ENCODE measurements at regions not wholly inside any gene's neighbourhood (a gene's known extent, or its start where the extent isn't known, plus 50 kb on each side); places are given as distances from the start of the nearest gene placed in this dataset.

DNA sequence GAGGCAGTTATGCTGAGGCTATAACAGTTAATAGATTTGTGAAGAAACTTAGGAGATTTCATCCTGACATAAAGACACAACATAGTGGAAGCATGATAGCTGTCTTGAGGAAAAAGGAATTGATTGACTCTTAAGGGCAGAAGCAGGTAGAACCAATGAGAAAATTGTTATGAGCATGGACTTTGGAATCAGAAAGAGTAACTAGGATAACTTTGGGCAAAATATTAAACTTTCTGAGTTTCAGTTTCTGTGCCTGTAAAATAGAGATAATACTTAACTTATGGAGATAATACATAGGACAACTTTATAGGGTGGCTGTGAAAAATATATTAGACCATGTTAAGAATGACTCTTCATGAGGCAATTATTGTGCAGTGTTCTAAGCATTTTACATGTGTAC is 696.5 kb downstream of the CDH11 start:
- H3K4me3 Mint-ChIP-seq = no peak overlapping the region
- no peaks in the 10 kb centered on the region for H3K27me3 Mint-ChIP-seq (ENCODE audit: low read depth)
- intact Hi-C loops (cut with micrococcal nuclease) = no loop called here
- no peak for DNase-seq
- H3K36me3 Mint-ChIP-seq (ENCODE audit: low read depth) = no peaks in the 10 kb centered on the region
- no peaks in the 10 kb centered on the region for H3K4me1 Mint-ChIP-seq (ENCODE audit: low read depth)
- CTCF ChIA-PET = no interaction called here
- H3K27ac Mint-ChIP-seq = no peak overlapping the region
- peaks cover 14% of the 10 kb centered on the region for H3K9me3 Mint-ChIP-seq

GRCh38 chr16:64422259-64422658 is 699.6 kb downstream of the CDH11 start:
- CTCF ChIA-PET = no interaction called here

GRCh38 chr16:64421515-64421914 is 700.3 kb downstream of the CDH11 start:
- DNase-seq = no peak
- H3K27ac Mint-ChIP-seq = no peak overlapping the region
- no peaks in the 10 kb centered on the region for H3K36me3 Mint-ChIP-seq (ENCODE audit: low read depth)
- H3K4me3 Mint-ChIP-seq = no peak overlapping the region
- H3K9me3 Mint-ChIP-seq = peaks cover 17% of the 10 kb centered on the region
- H3K4me1 Mint-ChIP-seq (ENCODE audit: low read depth) = no peaks in the 10 kb centered on the region
- intact Hi-C loops (cut with micrococcal nuclease) = no loop called here
- CTCF ChIA-PET = no interaction called here
- no peaks in the 10 kb centered on the region for H3K27me3 Mint-ChIP-seq (ENCODE audit: low read depth)

More at GRCh38 chr16:64422259-64422658, 699.6 kb downstream of the CDH11 start:
- no peak overlapping the region for H3K4me3 Mint-ChIP-seq
- peaks cover 16% of the 10 kb centered on the region for H3K9me3 Mint-ChIP-seq
- no peaks in the 10 kb centered on the region for H3K36me3 Mint-ChIP-seq (ENCODE audit: low read depth)
- no peak overlapping the region for H3K27ac Mint-ChIP-seq
- intact Hi-C loops (cut with micrococcal nuclease) = no loop called here
- DNase-seq = no peak
- H3K4me1 Mint-ChIP-seq (ENCODE audit: low read depth) = no peaks in the 10 kb centered on the region
- H3K27me3 Mint-ChIP-seq (ENCODE audit: low read depth) = no peaks in the 10 kb centered on the region

DNA sequence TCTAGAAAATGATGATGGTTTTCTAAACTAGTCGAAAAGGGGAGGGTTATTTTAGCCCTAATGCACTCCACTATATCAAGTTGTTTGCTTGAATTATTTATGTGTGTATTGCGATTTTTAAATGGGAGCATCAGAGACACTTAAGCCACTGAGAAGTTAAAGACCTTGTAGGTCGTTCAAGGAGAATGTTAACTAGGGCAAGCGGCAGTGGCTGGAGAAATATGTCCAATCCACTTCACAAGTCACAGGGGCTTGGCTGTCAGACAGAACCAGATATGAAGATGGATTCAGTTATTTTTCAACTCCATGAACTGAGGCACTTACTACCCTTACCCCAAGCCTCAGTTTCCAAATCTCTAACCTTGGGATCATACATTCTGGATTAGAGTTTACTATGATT is 702.0 kb downstream of the CDH11 start:
- Mint-ChIP-seq H3K27ac (no peak overlapping the region), H3K27me3 (ENCODE audit: low read depth) (no peaks in the 10 kb centered on the region), H3K4me1 (ENCODE audit: low read depth) (no peaks in the 10 kb centered on the region), H3K36me3 (ENCODE audit: low read depth) (no peaks in the 10 kb centered on the region), H3K9me3 (peaks cover 17% of the 10 kb centered on the region), H3K4me3 (no peak overlapping the region)
- DNase-seq = no peak
- CTCF ChIA-PET = no interaction called here
- intact Hi-C loops (cut with micrococcal nuclease) = no loop called here

- H3K4me3 Mint-ChIP-seq = no peak overlapping the region
- CTCF ChIA-PET = no interaction called here
- H3K27me3 Mint-ChIP-seq (ENCODE audit: low read depth) = no peaks in the 10 kb centered on the region
- peaks cover 20% of the 10 kb centered on the region for H3K9me3 Mint-ChIP-seq
- no peak for DNase-seq
- intact Hi-C loops (cut with micrococcal nuclease) = no loop called here
- no peak overlapping the region for H3K27ac Mint-ChIP-seq
- no peaks in the 10 kb centered on the region for H3K36me3 Mint-ChIP-seq (ENCODE audit: low read depth)
- no peaks in the 10 kb centered on the region for H3K4me1 Mint-ChIP-seq (ENCODE audit: low read depth)
Measured at GRCh38 chr16:64417711-64418227, 704.1 kb downstream of the CDH11 start.

DNA sequence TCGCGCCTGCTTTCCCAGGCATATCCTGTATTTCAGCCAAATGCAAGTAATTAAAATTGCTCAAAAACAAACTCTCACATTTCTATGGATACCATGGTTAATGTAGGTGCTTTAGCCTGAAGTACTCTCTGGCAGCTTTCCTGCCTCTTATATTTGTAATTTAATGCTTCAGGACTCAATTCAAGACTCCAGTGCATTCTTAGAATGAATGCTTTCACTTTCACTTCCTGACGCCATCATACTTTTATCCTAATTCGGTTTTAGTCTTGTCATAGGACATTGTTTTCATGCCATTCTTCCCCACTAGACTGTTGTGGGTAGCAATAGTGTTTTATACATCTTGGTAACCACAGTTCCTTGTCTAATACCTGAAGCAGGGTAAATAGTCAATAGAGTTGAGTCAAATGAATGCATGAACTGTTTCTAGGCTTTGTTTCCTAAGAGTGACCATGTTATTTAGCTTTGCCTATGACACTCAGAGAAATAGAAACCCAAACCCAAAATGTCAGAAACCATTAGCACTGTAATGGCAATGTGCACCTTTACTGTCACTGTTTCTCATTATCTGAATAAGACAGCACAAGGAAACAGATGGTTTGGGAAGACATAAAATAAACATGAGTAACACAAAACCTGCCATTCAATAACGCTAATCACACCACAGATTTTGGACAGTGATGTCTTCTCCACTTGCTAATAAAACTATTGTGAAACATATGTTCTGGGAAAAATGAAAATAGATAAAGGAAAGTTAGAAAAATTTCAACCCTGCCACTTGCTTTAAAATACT is 705.5 kb downstream of the CDH11 start:
- no peaks in the 10 kb centered on the region for H3K27me3 Mint-ChIP-seq (ENCODE audit: low read depth)
- H3K27ac Mint-ChIP-seq = no peak overlapping the region
- intact Hi-C loops (cut with micrococcal nuclease) = no loop called here
- CTCF ChIA-PET = no interaction called here
- DNase-seq = no peak
- peaks cover 13% of the 10 kb centered on the region for H3K9me3 Mint-ChIP-seq
- H3K4me1 Mint-ChIP-seq (ENCODE audit: low read depth) = no peaks in the 10 kb centered on the region
- no peaks in the 10 kb centered on the region for H3K36me3 Mint-ChIP-seq (ENCODE audit: low read depth)
- H3K4me3 Mint-ChIP-seq = no peak overlapping the region

DNA sequence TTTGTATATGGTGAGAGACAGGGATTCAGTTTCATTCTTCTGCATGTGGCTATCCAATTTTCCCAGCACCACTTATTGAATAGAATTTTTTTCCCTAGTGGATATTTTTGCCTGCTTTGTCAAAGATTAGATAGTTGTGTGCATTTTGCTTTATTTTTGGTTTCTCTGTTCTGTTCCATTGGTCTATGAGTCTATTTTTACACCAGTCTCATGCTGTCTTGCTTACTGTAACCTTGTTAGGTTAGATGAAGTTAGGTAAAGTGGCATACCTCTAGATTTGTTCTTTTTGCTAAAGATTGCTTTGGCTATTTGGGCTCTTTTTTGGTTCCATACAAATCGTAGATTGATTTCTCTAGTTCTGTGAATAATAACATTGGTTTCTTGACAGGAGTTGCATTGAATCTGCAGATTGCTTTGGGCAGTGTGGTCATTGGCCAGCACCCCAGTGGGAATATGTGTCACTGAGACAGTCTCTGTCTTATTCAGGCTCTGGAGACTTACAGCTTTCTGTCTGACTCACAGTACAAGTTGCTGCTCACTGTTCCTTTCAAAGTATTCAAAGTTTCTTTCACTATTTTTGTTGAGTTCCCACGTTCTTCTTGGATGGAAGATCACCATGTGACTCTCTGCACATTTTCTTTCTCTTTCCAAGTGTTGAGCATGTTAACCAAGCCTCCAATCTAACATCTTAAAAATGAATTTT is 709.1 kb downstream of the CDH11 start:
- intact Hi-C loops (cut with micrococcal nuclease) = no loop called here
- DNase-seq = no peak
- Mint-ChIP-seq H3K36me3 (ENCODE audit: low read depth) (no peaks in the 10 kb centered on the region), H3K9me3 (peaks cover 17% of the 10 kb centered on the region), H3K4me3 (no peak overlapping the region), H3K27ac (no peak overlapping the region), H3K27me3 (ENCODE audit: low read depth) (no peaks in the 10 kb centered on the region), H3K4me1 (ENCODE audit: low read depth) (no peaks in the 10 kb centered on the region)
- CTCF ChIA-PET = no interaction called here

GRCh38 chr16:64410306-64410705 is 711.6 kb downstream of the CDH11 start:
- no peaks in the 10 kb centered on the region for H3K4me1 Mint-ChIP-seq (ENCODE audit: low read depth)
- CTCF ChIA-PET = no interaction called here
- intact Hi-C loops (cut with micrococcal nuclease) = no loop called here
- H3K27me3 Mint-ChIP-seq (ENCODE audit: low read depth) = no peaks in the 10 kb centered on the region
- no peak overlapping the region for H3K27ac Mint-ChIP-seq
- no peak for DNase-seq
- no peak overlapping the region for H3K4me3 Mint-ChIP-seq
- peaks cover 20% of the 10 kb centered on the region for H3K9me3 Mint-ChIP-seq
- H3K36me3 Mint-ChIP-seq (ENCODE audit: low read depth) = no peaks in the 10 kb centered on the region

GRCh38 chr16:64409783-64410210 is 712.1 kb downstream of the CDH11 start:
- no peaks in the 10 kb centered on the region for H3K27me3 Mint-ChIP-seq (ENCODE audit: low read depth)
- no peak for DNase-seq
- intact Hi-C loops (cut with micrococcal nuclease) = no loop called here
- no peaks in the 10 kb centered on the region for H3K4me1 Mint-ChIP-seq (ENCODE audit: low read depth)
- H3K4me3 Mint-ChIP-seq = no peak overlapping the region
- CTCF ChIA-PET = no interaction called here
- H3K27ac Mint-ChIP-seq = no peak overlapping the region
- H3K36me3 Mint-ChIP-seq (ENCODE audit: low read depth) = no peaks in the 10 kb centered on the region
- peaks cover 20% of the 10 kb centered on the region for H3K9me3 Mint-ChIP-seq

DNA sequence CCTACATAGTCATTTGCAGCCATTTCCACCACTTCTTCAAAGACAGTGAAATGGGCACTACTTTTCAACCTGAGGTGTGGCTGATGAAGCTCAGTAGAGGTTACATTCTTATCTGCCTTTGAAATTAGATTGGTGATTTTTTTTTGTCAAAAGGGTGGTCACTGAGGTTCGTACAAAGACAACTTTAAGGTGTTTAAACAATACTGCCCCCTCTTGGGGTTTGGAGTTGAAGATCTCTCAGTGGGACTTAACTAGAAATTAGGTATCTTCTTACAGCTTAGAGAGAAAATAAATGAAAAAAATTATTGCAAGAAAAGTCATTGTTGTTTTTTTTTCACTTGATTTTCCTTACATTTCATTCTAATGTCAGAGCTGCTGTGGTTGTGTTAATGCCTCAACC is 713.2 kb downstream of the CDH11 start:
- H3K9me3 Mint-ChIP-seq = peaks cover 16% of the 10 kb centered on the region
- no peaks in the 10 kb centered on the region for H3K36me3 Mint-ChIP-seq (ENCODE audit: low read depth)
- H3K27ac Mint-ChIP-seq = no peak overlapping the region
- no peak overlapping the region for H3K4me3 Mint-ChIP-seq
- H3K4me1 Mint-ChIP-seq (ENCODE audit: low read depth) = no peaks in the 10 kb centered on the region
- CTCF ChIA-PET = no interaction called here
- intact Hi-C loops (cut with micrococcal nuclease) = no loop called here
- no peak for DNase-seq
- no peaks in the 10 kb centered on the region for H3K27me3 Mint-ChIP-seq (ENCODE audit: low read depth)

DNA sequence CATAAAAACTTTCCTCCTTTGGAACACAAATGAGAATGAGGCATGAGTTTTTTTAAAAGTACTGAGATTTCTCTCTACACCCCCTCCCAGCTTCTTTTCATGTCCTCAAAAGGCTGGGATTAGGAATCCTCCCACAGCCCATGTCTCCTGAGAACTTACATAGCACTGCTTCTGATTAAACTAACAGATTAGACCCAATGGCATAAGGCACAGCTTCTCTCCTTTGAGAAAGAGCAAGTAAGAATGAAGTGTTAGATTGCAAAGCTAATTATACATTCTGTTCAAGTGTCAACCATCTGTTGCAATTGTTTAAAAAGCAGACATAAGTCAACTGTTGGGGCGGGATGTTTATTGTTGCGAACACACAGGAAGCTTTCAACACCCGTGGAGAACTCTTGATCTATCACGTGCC is 715.1 kb downstream of the CDH11 start:
- Mint-ChIP-seq H3K27me3 (ENCODE audit: low read depth) (no peaks in the 10 kb centered on the region), H3K27ac (no peak overlapping the region), H3K36me3 (ENCODE audit: low read depth) (no peaks in the 10 kb centered on the region), H3K9me3 (peaks cover 19% of the 10 kb centered on the region), H3K4me1 (ENCODE audit: low read depth) (no peaks in the 10 kb centered on the region), H3K4me3 (no peak overlapping the region)
- CTCF ChIA-PET = no interaction called here
- DNase-seq = no peak
- intact Hi-C loops (cut with micrococcal nuclease) = no loop called here

DNA sequence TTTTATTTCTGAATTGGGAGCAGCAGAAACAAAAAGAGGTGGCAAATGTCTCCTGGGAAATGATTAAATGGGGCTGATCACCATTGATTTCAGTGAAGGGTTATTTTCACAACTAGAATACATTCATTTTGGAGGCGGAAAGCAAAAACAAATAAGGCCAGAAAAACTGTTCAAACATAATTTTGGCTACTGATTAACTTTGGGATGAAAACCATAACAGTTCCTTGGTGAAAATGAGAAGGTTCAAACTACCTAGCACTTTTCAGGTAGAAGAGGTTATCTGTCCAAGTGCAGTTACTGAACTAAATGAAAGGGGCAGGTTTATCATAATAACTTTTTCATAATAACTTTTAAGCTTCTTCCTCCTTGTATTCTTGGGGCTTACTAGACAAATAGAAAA is 718.5 kb downstream of the CDH11 start:
- Mint-ChIP-seq H3K4me3 (no peak overlapping the region), H3K27me3 (ENCODE audit: low read depth) (no peaks in the 10 kb centered on the region), H3K27ac (no peak overlapping the region), H3K36me3 (ENCODE audit: low read depth) (no peaks in the 10 kb centered on the region), H3K4me1 (ENCODE audit: low read depth) (no peaks in the 10 kb centered on the region), H3K9me3 (peaks cover 12% of the 10 kb centered on the region)
- CTCF ChIA-PET = no interaction called here
- intact Hi-C loops (cut with micrococcal nuclease) = no loop called here
- DNase-seq = no peak

GRCh38 chr16:64398793-64399192 is 723.1 kb downstream of the CDH11 start:
- no peak overlapping the region for H3K4me3 Mint-ChIP-seq
- H3K27ac Mint-ChIP-seq = no peak overlapping the region
- no peaks in the 10 kb centered on the region for H3K36me3 Mint-ChIP-seq (ENCODE audit: low read depth)
- peaks cover 12% of the 10 kb centered on the region for H3K9me3 Mint-ChIP-seq
- DNase-seq = no peak
- CTCF ChIA-PET = no interaction called here
- no peaks in the 10 kb centered on the region for H3K27me3 Mint-ChIP-seq (ENCODE audit: low read depth)
- no peaks in the 10 kb centered on the region for H3K4me1 Mint-ChIP-seq (ENCODE audit: low read depth)
- intact Hi-C loops (cut with micrococcal nuclease) = no loop called here
